ENCODE measurements at regions not wholly inside any gene's neighbourhood (a gene's known extent, or its start where the extent isn't known, plus 50 kb on each side); places are given as distances from the start of the nearest gene placed in this dataset.

GRCh38 chr6:105789935-105790334 is 296.2 kb upstream of the PRDM1 start:
- no peak overlapping the region for H3K4me3 Mint-ChIP-seq
- no peak overlapping the region for H3K27ac Mint-ChIP-seq
- peaks cover 11 to 13% of the 10 kb centered on the region in 2 donors for H3K4me1 Mint-ChIP-seq
- Histone ChIP-seq H3K36me3 (ENCODE audit: control insufficient read depth, insufficient read depth, low read length) (no peaks in the 10 kb centered on the region), H3K4me1 (ENCODE audit: control insufficient read depth, insufficient read depth, low read length) (peaks cover 3% of the 10 kb centered on the region), H3K9me3 (ENCODE audit: control insufficient read depth, insufficient read depth, low read length) (no peaks in the 10 kb centered on the region), H3K4me3 (ENCODE audit: low read length) (no peak overlapping the region), H3K27ac (ENCODE audit: low read length) (no peak overlapping the region), H3K27me3 (ENCODE audit: control insufficient read depth, insufficient read depth, low read length) (no peaks in the 10 kb centered on the region)
- TF ChIP-seq, protein P1, sequence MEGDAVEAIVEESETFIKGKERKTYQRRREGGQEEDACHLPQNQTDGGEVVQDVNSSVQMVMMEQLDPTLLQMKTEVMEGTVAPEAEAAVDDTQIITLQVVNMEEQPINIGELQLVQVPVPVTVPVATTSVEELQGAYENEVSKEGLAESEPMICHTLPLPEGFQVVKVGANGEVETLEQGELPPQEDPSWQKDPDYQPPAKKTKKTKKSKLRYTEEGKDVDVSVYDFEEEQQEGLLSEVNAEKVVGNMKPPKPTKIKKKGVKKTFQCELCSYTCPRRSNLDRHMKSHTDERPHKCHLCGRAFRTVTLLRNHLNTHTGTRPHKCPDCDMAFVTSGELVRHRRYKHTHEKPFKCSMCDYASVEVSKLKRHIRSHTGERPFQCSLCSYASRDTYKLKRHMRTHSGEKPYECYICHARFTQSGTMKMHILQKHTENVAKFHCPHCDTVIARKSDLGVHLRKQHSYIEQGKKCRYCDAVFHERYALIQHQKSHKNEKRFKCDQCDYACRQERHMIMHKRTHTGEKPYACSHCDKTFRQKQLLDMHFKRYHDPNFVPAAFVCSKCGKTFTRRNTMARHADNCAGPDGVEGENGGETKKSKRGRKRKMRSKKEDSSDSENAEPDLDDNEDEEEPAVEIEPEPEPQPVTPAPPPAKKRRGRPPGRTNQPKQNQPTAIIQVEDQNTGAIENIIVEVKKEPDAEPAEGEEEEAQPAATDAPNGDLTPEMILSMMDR (IDR thresholded peaks at IDR 0.05), result no peak
- intact Hi-C loops (cut with micrococcal nuclease), result no loop called here
- no peak for ATAC-seq
- H3K36me3 Mint-ChIP-seq, result no peaks in the 10 kb centered on the region
- H3K27me3 Mint-ChIP-seq (ENCODE audit: low read depth in 2 of 2), result no peaks in the 10 kb centered on the region
- no peaks in the 10 kb centered on the region for H3K9me3 Mint-ChIP-seq
- 75% methylated on average over 2 of the region's 2 CpGs for WGBS (ENCODE audit: insufficient coverage)
- no peak for DNase-seq

DNA sequence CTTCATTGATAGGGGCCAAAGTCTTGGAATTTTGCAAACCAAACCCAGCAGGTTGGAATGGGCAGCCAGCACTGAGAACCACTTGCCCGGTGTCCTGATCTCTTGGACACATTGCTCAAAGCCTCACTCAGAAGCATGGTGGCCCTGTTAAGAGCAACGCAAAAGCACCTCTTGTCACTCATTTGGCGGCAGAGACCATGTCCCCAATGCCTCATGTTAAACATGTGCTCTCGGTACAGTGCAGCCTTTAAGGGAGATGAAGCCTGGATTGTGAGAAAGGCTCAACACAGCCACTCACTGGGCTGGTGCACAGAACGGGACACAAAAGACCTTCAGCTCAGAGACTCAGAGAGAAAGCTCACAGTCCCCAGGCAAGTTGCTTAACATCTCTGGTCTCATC is 298.4 kb upstream of the PRDM1 start:
- no peak overlapping the region for H3K4me3 ChIP-seq (ENCODE audit: low read length)
- H3K27ac ChIP-seq (ENCODE audit: low read length), result no peak overlapping the region
- ATAC-seq, result no peak
- H3K36me3 Mint-ChIP-seq, result no peaks in the 10 kb centered on the region
- TF ChIP-seq, protein P1 (IDR thresholded peaks at IDR 0.05), result no peak
- no peak overlapping the region for H3K4me3 Mint-ChIP-seq
- H3K27me3 Mint-ChIP-seq (ENCODE audit: low read depth in 2 of 2), result peaks cover 0 to 2% of the 10 kb centered on the region in 2 donors
- H3K9me3 ChIP-seq (ENCODE audit: control insufficient read depth, insufficient read depth, low read length), result no peaks in the 10 kb centered on the region
- no peaks in the 10 kb centered on the region for H3K27me3 ChIP-seq (ENCODE audit: control insufficient read depth, insufficient read depth, low read length)
- intact Hi-C loops (cut with micrococcal nuclease), result no loop called here
- no peaks in the 10 kb centered on the region for H3K9me3 Mint-ChIP-seq
- H3K4me1 ChIP-seq (ENCODE audit: control insufficient read depth, insufficient read depth, low read length), result no peaks in the 10 kb centered on the region
- peaks cover 11% of the 10 kb centered on the region in 2 donors for H3K4me1 Mint-ChIP-seq
- 98% methylated on average over 5 of the region's 5 CpGs for WGBS (ENCODE audit: insufficient coverage)
- no peak for DNase-seq
- H3K27ac Mint-ChIP-seq, result no peak overlapping the region
- H3K36me3 ChIP-seq (ENCODE audit: control insufficient read depth, insufficient read depth, low read length), result no peaks in the 10 kb centered on the region

DNA sequence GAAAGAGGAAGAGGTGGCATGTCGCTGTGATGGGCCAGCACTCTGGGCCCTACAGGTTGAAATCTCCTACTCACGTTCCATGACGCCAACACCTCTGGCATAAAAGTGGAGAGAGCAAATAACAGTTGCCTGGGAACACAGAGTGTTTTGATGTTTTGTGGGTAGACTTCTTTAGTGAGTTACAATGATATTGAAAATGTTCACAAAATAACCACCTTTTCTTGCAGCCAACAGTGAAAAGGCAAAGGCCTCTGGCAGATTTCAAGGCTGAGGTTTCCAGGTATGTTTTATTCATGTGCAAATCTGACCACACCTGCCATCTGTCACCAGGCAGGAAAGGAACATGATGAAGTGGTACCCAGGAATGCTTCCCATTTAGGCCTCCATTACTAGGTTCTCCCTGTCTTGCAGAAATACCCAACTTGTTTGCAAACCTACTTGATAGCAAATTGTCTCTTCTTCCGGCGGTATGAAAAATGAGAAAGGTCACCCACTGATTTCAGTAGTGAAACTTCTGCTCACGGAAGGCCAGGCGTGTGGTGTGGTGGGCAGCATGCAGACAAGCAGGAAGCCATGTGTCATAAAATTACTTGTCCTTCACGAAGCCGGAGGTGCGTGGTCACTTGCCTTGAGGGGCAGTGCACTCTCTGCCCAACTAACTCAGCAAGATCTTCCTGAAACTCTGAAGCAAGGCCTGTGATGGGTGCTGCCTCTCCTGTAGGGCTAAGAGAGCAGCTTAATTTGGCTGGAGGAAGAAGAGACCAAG is 299.1 kb upstream of the PRDM1 start:
- no peak overlapping the region for H3K4me3 Mint-ChIP-seq
- WGBS (ENCODE audit: insufficient coverage), result 77% methylated on average over 10 of the region's 10 CpGs
- Histone ChIP-seq H3K27me3 (ENCODE audit: control insufficient read depth, insufficient read depth, low read length) (no peaks in the 10 kb centered on the region), H3K9me3 (ENCODE audit: control insufficient read depth, insufficient read depth, low read length) (no peaks in the 10 kb centered on the region), H3K4me3 (ENCODE audit: low read length) (no peak overlapping the region), H3K27ac (ENCODE audit: low read length) (no peak overlapping the region), H3K4me1 (ENCODE audit: control insufficient read depth, insufficient read depth, low read length) (no peaks in the 10 kb centered on the region), H3K36me3 (ENCODE audit: control insufficient read depth, insufficient read depth, low read length) (no peaks in the 10 kb centered on the region)
- no peak for DNase-seq
- no peak overlapping the region for H3K27ac Mint-ChIP-seq
- peaks cover 0 to 2% of the 10 kb centered on the region in 2 donors for H3K27me3 Mint-ChIP-seq (ENCODE audit: low read depth in 2 of 2)
- intact Hi-C loops (cut with micrococcal nuclease), result no loop called here
- TF ChIP-seq, protein P1 (IDR thresholded peaks at IDR 0.05), result no peak
- ATAC-seq, result no peak
- H3K9me3 Mint-ChIP-seq, result no peaks in the 10 kb centered on the region
- H3K36me3 Mint-ChIP-seq, result no peaks in the 10 kb centered on the region
- H3K4me1 Mint-ChIP-seq, result peaks cover 9 to 11% of the 10 kb centered on the region in 2 donors

GRCh38 chr6:105786449-105786848 is 299.7 kb upstream of the PRDM1 start:
- H3K4me1 Mint-ChIP-seq, result peaks cover 6 to 9% of the 10 kb centered on the region in 2 donors
- H3K4me1 ChIP-seq (ENCODE audit: control insufficient read depth, insufficient read depth, low read length), result no peaks in the 10 kb centered on the region

More at GRCh38 chr6:105786449-105786848, 299.7 kb upstream of the PRDM1 start:
- Histone ChIP-seq H3K36me3 (ENCODE audit: control insufficient read depth, insufficient read depth, low read length) (no peaks in the 10 kb centered on the region), H3K9me3 (ENCODE audit: control insufficient read depth, insufficient read depth, low read length) (no peaks in the 10 kb centered on the region), H3K27me3 (ENCODE audit: control insufficient read depth, insufficient read depth, low read length) (no peaks in the 10 kb centered on the region), H3K4me3 (ENCODE audit: low read length) (no peak overlapping the region), H3K27ac (ENCODE audit: low read length) (no peak overlapping the region)
- no peaks in the 10 kb centered on the region for H3K36me3 Mint-ChIP-seq
- no peak overlapping the region for H3K27ac Mint-ChIP-seq
- DNase-seq (no peak), ATAC-seq (no peak)
- intact Hi-C loops (cut with micrococcal nuclease), result no loop called here
- H3K4me3 Mint-ChIP-seq, result no peak overlapping the region
- no peaks in the 10 kb centered on the region for H3K9me3 Mint-ChIP-seq
- peaks cover 0 to 2% of the 10 kb centered on the region in 2 donors for H3K27me3 Mint-ChIP-seq (ENCODE audit: low read depth in 2 of 2)
- WGBS (ENCODE audit: insufficient coverage), result 95% methylated on average over 1 of the region's 1 CpG
- TF ChIP-seq, protein P1 (IDR thresholded peaks at IDR 0.05), result no peak

Measured in natural killer cell (primary cell).